GM23248 (cell line): ENCODE measurements at regions not wholly inside any gene's neighbourhood (a gene's known extent, or its start where the extent isn't known, plus 50 kb on each side); places are given as distances from the start of the nearest gene placed in this dataset.

ENCODE experiments used
- EZH2 ChIP-seq: fragments of 200-600 bp; sonication (generic); IDR thresholded peaks from 2 replicates; pipeline ENCODE4 v1.6.1; 2018; ENCODE audit warnings: antibody characterized with exemption, mild to moderate bottlenecking; ENCODE audit not compliant: insufficient read depth, poor library complexity, severe bottlenecking
- EZH2phosphoT487 ChIP-seq: fragments of 200-600 bp; sonication (generic); IDR thresholded peaks from 2 replicates; pipeline ENCODE4 v1.6.1; 2018; ENCODE audit warnings: antibody characterized with exemption, moderate library complexity, mild to moderate bottlenecking, low read depth; ENCODE audit not compliant: insufficient read depth

- TF ChIP-seq EZH2 (no peak), EZH2phosphoT487 (no peak)
Observed at GRCh38 chr5:147084702-147085101, 150.1 kb upstream of the STK32A start.
